Panc1 (cell line): ENCODE measurements at regions not wholly inside any gene's neighbourhood (a gene's known extent, or its start where the extent isn't known, plus 50 kb on each side); places are given as distances from the start of the nearest gene placed in this dataset.

Experiments used
- ATAC-seq: fragments of 200-7000 bp; cut with Tn5 transposase; 2 replicates; pipeline ENCODE4 v1.9.1; 2020; ENCODE audit warnings: mild to moderate bottlenecking, moderate library complexity
- BruUV-seq: library from RNA; stranded (reverse); fragments of 400-500 nt; replicated peaks from 2 replicates; lab custom pipeline; 2021; lab: Mats Ljungman, UMichigan
- CTCF ChIA-PET: fragments of 300-600 bp; sonication (Branson Sonifier 250); formaldehyde crosslinking; loops from one replicate; lab custom pipeline; 2022; ENCODE audit warnings: antibody characterized with exemption; lab: Charles Lee
- POLR2A ChIA-PET: fragments of 300-600 bp; sonication (Branson Sonifier 250); formaldehyde crosslinking; loops from one replicate; lab custom pipeline; 2022; ENCODE audit warnings: antibody characterized with exemption; lab: Charles Lee
- DNase-seq: peaks from one replicate; pipeline ENCODE4 v3.0.0-alpha.2; 2010; ENCODE audit warnings: low read depth, low spot score
- H3K27ac ChIP-seq: 2 replicates; pipeline ENCODE4 v1.5.1; 2011; ENCODE audit warnings: mild to moderate bottlenecking, low read length, inconsistent platforms
- H3K27me3 ChIP-seq: fragments of 200-500 bp; sonication (Bioruptor generic); 2 replicates; pipeline ENCODE4 v1.6.0; 2014; ENCODE audit warnings: low read length, inconsistent platforms; ENCODE audit not compliant: control insufficient read depth, insufficient read depth
- H3K36me3 ChIP-seq: fragments of 200-500 bp; sonication (Bioruptor generic); 2 replicates; pipeline ENCODE4 v1.5.1; 2014; ENCODE audit warnings: inconsistent platforms, mild to moderate bottlenecking, low read length, moderate library complexity; ENCODE audit not compliant: control insufficient read depth, insufficient read depth
- H3K4me1 ChIP-seq: 2 replicates; pipeline ENCODE4 v1.5.1; 2011; ENCODE audit warnings: inconsistent platforms, mild to moderate bottlenecking, low read length, moderate library complexity; ENCODE audit not compliant: control insufficient read depth, insufficient read depth
- H3K4me3 ChIP-seq, 2 experiments: 2 replicates each; pipeline ENCODE4 v1.5.1; 2011 to 2012; ENCODE audit warnings: low read depth in 2 of 2, low read length in 2 of 2, mild to moderate bottlenecking in 2 of 2, inconsistent platforms in 1 of 2, moderate library complexity in 1 of 2
- H3K9me3 ChIP-seq: fragments of 200-500 bp; sonication (Bioruptor generic); 2 replicates; pipeline ENCODE4 v1.5.1; 2014; ENCODE audit warnings: low read depth, mild to moderate bottlenecking, inconsistent platforms, low read length, moderate library complexity; ENCODE audit not compliant: control insufficient read depth, insufficient read depth
- POLR2AphosphoS5 ChIP-seq: IDR thresholded peaks from 2 replicates; pipeline ENCODE4 v1.6.1; 2012; ENCODE audit warnings: mild to moderate bottlenecking, low read depth, low read length, moderate library complexity
- SIN3A ChIP-seq: IDR thresholded peaks from 2 replicates; pipeline ENCODE4 v1.6.1; 2012; ENCODE audit warnings: low read depth, mild to moderate bottlenecking, low read length, moderate library complexity, borderline replicate concordance; ENCODE audit not compliant: insufficient read depth
- TCF7L2 ChIP-seq: IDR thresholded peaks from 2 replicates; pipeline ENCODE4 v1.6.1; 2011; ENCODE audit warnings: mild to moderate bottlenecking, low read depth, low read length, inconsistent platforms
- in situ Hi-C: cut with HindIII; loops from 2 replicates; pipeline ENCODE4 v1.10.0; 2016; ENCODE audit warnings: low sequenced_read_pairs, low pct_unique_long_range_greater_than_20kb
- intact Hi-C: fragments of 100-400 bp; cut with micrococcal nuclease; formaldehyde crosslinking; loops from one replicate; pipeline ENCODE4 v1.10.0; 2022; ENCODE audit not compliant: unreplicated experiment
- TF ChIP-seq, protein P1 (sequence below), 2 experiments: IDR thresholded peaks; 2 replicates each; pipeline ENCODE4 v1.6.1; 2011 to 2012; ENCODE audit warnings: low read depth in 2 of 2, control low read depth in 1 of 2, low read length in 1 of 2, mild to moderate bottlenecking in 1 of 2, moderate library complexity in 1 of 2; ENCODE audit not compliant: insufficient read depth in 1 of 2
- TF ChIP-seq, protein P2 (sequence below): fragments of 450-650 bp; IDR thresholded peaks from 2 replicates; pipeline ENCODE4 v1.5.1; 2017; ENCODE audit warnings: mild to moderate bottlenecking

DNA sequence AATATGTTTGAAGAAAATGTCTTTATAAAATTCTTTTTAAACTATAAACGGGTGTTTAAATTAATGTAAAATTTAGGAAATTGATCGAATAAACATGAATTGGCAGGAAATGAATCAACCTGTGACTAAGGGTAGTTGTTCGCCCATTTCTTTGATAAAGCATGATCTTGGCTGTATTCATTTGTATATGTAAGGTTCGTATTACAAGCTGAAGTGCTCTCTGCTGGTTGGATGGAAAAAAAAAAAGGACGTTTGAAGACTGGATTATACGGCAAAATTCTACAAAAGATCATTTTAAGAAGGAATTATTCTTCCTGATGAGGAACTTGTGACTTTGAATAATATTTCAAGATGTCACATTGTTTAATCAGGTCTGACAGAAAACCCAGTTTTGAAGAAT lies 185.4 kb upstream of the ANK3 start:
- POLR2A ChIA-PET: no interaction called here
- H3K9me3 ChIP-seq: no peaks in the 10 kb centered on the region; the same call in 1 of the 2 replicates
- no TSS peak for BruUV-seq
- H3K4me3 ChIP-seq: no peak overlapping the region
- H3K27me3 ChIP-seq: no peaks in the 10 kb centered on the region
- ATAC-seq: no peak
- in situ Hi-C loops (no loop called here), intact Hi-C loops (no loop called here)
- no peaks in the 10 kb centered on the region for H3K36me3 ChIP-seq
- TF ChIP-seq, protein P1, sequence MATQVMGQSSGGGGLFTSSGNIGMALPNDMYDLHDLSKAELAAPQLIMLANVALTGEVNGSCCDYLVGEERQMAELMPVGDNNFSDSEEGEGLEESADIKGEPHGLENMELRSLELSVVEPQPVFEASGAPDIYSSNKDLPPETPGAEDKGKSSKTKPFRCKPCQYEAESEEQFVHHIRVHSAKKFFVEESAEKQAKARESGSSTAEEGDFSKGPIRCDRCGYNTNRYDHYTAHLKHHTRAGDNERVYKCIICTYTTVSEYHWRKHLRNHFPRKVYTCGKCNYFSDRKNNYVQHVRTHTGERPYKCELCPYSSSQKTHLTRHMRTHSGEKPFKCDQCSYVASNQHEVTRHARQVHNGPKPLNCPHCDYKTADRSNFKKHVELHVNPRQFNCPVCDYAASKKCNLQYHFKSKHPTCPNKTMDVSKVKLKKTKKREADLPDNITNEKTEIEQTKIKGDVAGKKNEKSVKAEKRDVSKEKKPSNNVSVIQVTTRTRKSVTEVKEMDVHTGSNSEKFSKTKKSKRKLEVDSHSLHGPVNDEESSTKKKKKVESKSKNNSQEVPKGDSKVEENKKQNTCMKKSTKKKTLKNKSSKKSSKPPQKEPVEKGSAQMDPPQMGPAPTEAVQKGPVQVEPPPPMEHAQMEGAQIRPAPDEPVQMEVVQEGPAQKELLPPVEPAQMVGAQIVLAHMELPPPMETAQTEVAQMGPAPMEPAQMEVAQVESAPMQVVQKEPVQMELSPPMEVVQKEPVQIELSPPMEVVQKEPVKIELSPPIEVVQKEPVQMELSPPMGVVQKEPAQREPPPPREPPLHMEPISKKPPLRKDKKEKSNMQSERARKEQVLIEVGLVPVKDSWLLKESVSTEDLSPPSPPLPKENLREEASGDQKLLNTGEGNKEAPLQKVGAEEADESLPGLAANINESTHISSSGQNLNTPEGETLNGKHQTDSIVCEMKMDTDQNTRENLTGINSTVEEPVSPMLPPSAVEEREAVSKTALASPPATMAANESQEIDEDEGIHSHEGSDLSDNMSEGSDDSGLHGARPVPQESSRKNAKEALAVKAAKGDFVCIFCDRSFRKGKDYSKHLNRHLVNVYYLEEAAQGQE (IDR thresholded peaks at IDR 0.05; ENCODE audit: insufficient read depth in 1 of 2, low read depth in 2 of 2, low read length in 1 of 2): no peak
- TF ChIP-seq SIN3A: no peak
- TF ChIP-seq, protein P2, sequence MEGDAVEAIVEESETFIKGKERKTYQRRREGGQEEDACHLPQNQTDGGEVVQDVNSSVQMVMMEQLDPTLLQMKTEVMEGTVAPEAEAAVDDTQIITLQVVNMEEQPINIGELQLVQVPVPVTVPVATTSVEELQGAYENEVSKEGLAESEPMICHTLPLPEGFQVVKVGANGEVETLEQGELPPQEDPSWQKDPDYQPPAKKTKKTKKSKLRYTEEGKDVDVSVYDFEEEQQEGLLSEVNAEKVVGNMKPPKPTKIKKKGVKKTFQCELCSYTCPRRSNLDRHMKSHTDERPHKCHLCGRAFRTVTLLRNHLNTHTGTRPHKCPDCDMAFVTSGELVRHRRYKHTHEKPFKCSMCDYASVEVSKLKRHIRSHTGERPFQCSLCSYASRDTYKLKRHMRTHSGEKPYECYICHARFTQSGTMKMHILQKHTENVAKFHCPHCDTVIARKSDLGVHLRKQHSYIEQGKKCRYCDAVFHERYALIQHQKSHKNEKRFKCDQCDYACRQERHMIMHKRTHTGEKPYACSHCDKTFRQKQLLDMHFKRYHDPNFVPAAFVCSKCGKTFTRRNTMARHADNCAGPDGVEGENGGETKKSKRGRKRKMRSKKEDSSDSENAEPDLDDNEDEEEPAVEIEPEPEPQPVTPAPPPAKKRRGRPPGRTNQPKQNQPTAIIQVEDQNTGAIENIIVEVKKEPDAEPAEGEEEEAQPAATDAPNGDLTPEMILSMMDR: no peak
- no peak for TF ChIP-seq TCF7L2
- TF ChIP-seq POLR2AphosphoS5: no peak
- no peak overlapping the region for H3K27ac ChIP-seq
- CTCF ChIA-PET: interaction anchor here (0.5 kb wide), 1 partner anchor 202 kb away, joined by 6 read pairs; no protein-coding TSS in a partner anchor
- no peak for DNase-seq
- no peaks in the 10 kb centered on the region for H3K4me1 ChIP-seq

DNA sequence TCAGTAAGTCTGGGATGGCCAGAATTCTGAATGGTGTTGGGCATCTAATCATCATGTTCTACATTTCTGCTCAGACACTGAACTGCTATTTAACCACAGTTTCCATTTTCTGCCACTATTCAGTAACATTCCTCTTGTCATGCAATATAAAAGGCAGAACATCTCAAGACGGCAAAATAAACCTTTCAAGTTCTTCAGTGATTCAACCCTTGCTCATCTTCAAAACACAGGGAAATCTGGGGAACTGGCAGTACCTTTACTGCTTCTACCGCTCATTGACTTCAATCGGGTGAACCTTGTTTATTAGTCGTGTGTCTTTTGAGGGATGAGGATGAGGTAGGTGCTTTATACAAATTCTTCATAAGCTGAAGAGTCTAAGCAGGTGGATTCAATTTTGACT lies 184.7 kb upstream of the ANK3 start:
- H3K9me3 ChIP-seq: no peaks in the 10 kb centered on the region; the same call in 1 of the 2 replicates
- BruUV-seq: no TSS peak
- H3K36me3 ChIP-seq: no peaks in the 10 kb centered on the region
- no peak overlapping the region for H3K4me3 ChIP-seq
- in situ Hi-C loops (no loop called here), intact Hi-C loops (no loop called here)
- ChIA-PET CTCF (no interaction called here), POLR2A (no interaction called here)
- H3K27ac ChIP-seq: no peak overlapping the region
- no peak for ATAC-seq
- H3K27me3 ChIP-seq: no peaks in the 10 kb centered on the region
- H3K4me1 ChIP-seq: no peaks in the 10 kb centered on the region
- no peak for DNase-seq
- no peak for TF ChIP-seq POLR2AphosphoS5
- TF ChIP-seq TCF7L2: no peak

DNA sequence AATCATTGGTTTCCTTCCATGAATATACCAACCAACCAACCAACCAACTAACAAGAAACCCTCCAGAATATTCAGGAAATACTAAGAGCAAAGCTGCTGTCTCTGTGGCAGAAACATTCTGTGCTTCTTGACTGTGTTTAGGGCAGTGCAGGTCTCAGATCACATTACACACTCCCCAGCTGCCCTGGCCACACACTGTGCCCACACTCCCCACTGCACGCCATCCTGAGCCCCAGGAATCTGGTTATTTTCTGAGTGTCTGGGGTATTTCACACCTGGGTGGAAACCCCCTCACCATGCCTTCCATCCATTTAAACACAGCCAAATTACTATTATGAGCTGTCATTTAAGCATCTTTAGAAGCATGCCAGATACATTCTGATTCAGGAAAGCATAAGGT lies 183.7 kb upstream of the ANK3 start:
- Histone ChIP-seq H3K4me3 (peak overlapping the region in 1 of 2 experiments; percentile 61; a peak in 1 of 4 replicates), H3K27me3 (no peaks in the 10 kb centered on the region), H3K36me3 (no peaks in the 10 kb centered on the region), H3K4me1 (no peaks in the 10 kb centered on the region), H3K9me3 (no peaks in the 10 kb centered on the region; the same call in 1 of the 2 replicates), H3K27ac (no peak overlapping the region)
- ChIA-PET CTCF (no interaction called here), POLR2A (no interaction called here)
- in situ Hi-C loops: no loop called here
- BruUV-seq: no TSS peak
- no peak for TF ChIP-seq TCF7L2
- TF ChIP-seq, protein P2: no peak
- TF ChIP-seq, protein P1 (IDR thresholded peaks at IDR 0.05; ENCODE audit: insufficient read depth in 1 of 2, low read depth in 2 of 2, low read length in 1 of 2): no peak
- TF ChIP-seq POLR2AphosphoS5: no peak
- TF ChIP-seq SIN3A: no peak
- intact Hi-C loops: no loop called here
- ATAC-seq: peak; percentile 65; the same call in 1 of the 2 replicates
- no peak for DNase-seq
